B cell (primary cell): ENCODE measurements at regions not wholly inside any gene's neighbourhood (a gene's known extent, or its start where the extent isn't known, plus 50 kb on each side); places are given as distances from the start of the nearest gene placed in this dataset.

Source experiments
- ATAC-seq: fragments of 200-7000 bp; cut with Tn5 transposase; one replicate; pipeline ENCODE4 v1.10.0; 2021; ENCODE audit warnings: low read depth, mild to moderate bottlenecking, moderate number of reproducible peaks, moderate library complexity
- CTCF ChIA-PET: fragments of 350-600 bp; sonication (Branson Sonifier 250); formaldehyde crosslinking; loops from one replicate; lab custom pipeline; 2021; ENCODE audit warnings: antibody characterized with exemption, inconsistent platforms; lab: Charles Lee
- POLR2A ChIA-PET: fragments of 350-600 bp; sonication (Branson Sonifier 250); formaldehyde crosslinking; loops from one replicate; lab custom pipeline; 2021; ENCODE audit warnings: antibody characterized with exemption; lab: Charles Lee
- DNase-seq: peaks from one replicate; pipeline ENCODE4 v3.0.0; 2013
- H2AFZ ChIP-seq: 2 replicates; pipeline ENCODE4 v1.6.1; 2012; ENCODE audit warnings: mild to moderate bottlenecking, low read depth, low read length; ENCODE audit not compliant: insufficient read depth, poor library complexity, severe bottlenecking
- H3K27ac ChIP-seq, 2 donors: 1 replicate in 1 of 2; 2 replicates in 1 of 2; pipeline ENCODE4 v1.5.1; 2012 to 2013; ENCODE audit warnings: low read length in 2 of 2, mild to moderate bottlenecking in 2 of 2, moderate library complexity in 1 of 2
- H3K27me3 ChIP-seq, 4 experiments: fragments of 200-600 bp in 1 of 4; sonication (generic) in 1 of 4; replicated peaks in 1 of 4; 1 replicate in 2 of 4; 2 replicates in 2 of 4; pipeline versions ENCODE4 v1.6.1 to v1.7.0; 2013 to 2016; ENCODE audit warnings: low read length in 3 of 4, mild to moderate bottlenecking in 2 of 4, mixed read lengths in 1 of 4, moderate library complexity in 1 of 4; ENCODE audit not compliant: insufficient read depth in 4 of 4, control insufficient read depth in 3 of 4; ENCODE audit errors: control extremely low read depth in 1 of 4
- H3K36me3 ChIP-seq, 2 experiments: replicated peaks in 1 of 2; 1 replicate in 1 of 2; 2 replicates in 1 of 2; pipeline versions ENCODE4 v1.6.1 to v1.7.1; 2013; ENCODE audit warnings: low read length in 1 of 2; ENCODE audit not compliant: insufficient read depth in 2 of 2, control insufficient read depth in 1 of 2; ENCODE audit errors: control extremely low read depth in 1 of 2, extremely low read depth in 1 of 2
- H3K4me1 ChIP-seq, 2 donors: fragments of 200-600 bp in 1 of 2; sonication (generic) in 1 of 2; 1 replicate in 1 of 2; 2 replicates in 1 of 2; pipeline versions ENCODE4 v1.5.1 to v1.6.1; 2013 to 2017; ENCODE audit warnings: low read length in 2 of 2; ENCODE audit not compliant: control insufficient read depth in 2 of 2, insufficient read depth in 2 of 2
- H3K4me2 ChIP-seq: replicated peaks from 2 replicates; pipeline ENCODE3; 2012; ENCODE audit warnings: mild to moderate bottlenecking, low read depth, low read length; ENCODE audit not compliant: poor library complexity, severe bottlenecking
- H3K4me3 ChIP-seq, 5 experiments: fragments of 200-600 bp in 1 of 5; sonication (generic) in 1 of 5; 1 replicate in 3 of 5; 2 replicates in 2 of 5; pipeline versions ENCODE4 v1.5.1 to v1.7.0; 2011 to 2016; ENCODE audit warnings: low read length in 4 of 5, mild to moderate bottlenecking in 4 of 5, low read depth in 2 of 5, control low read depth in 1 of 5, moderate library complexity in 1 of 5; ENCODE audit not compliant: insufficient read depth in 1 of 5; ENCODE audit errors: control extremely low read depth in 1 of 5, extremely low read depth in 1 of 5
- H3K79me2 ChIP-seq: fragments of 200-600 bp; sonication (generic); one replicate; pipeline ENCODE4 v1.6.0; 2016; ENCODE audit warnings: low read length; ENCODE audit not compliant: control insufficient read depth, insufficient read depth
- H3K9ac ChIP-seq: fragments of 200-600 bp; sonication (generic); 2 replicates; pipeline ENCODE4 v1.6.1; 2017; ENCODE audit warnings: mild to moderate bottlenecking, low read length, moderate library complexity
- H3K9me3 ChIP-seq, 3 donors: one replicate each; pipeline versions ENCODE4 v1.6.1 to v1.7.1; 2013; ENCODE audit warnings: low read length in 2 of 3; ENCODE audit not compliant: control insufficient read depth in 2 of 3, insufficient read depth in 1 of 3; ENCODE audit errors: control extremely low read depth in 1 of 3
- H4K20me1 ChIP-seq: 2 replicates; pipeline ENCODE4 v1.6.0; 2012; ENCODE audit warnings: mild to moderate bottlenecking, low read length; ENCODE audit not compliant: insufficient read depth, control insufficient read depth, poor library complexity, severe bottlenecking
- H3K27ac Mint-ChIP-seq: one replicate; pipeline ENCODE4 v1.8.0; 2021; ENCODE audit warnings: mixed read lengths
- H3K27me3 Mint-ChIP-seq: one replicate; pipeline ENCODE4 v1.8.0; 2021; ENCODE audit warnings: mixed read lengths
- H3K4me1 Mint-ChIP-seq: one replicate; pipeline ENCODE4 v1.8.0; 2021; ENCODE audit warnings: mixed read lengths
- H3K4me3 Mint-ChIP-seq: one replicate; pipeline ENCODE4 v1.8.0; 2021; ENCODE audit warnings: mixed read lengths
- H3K9me3 Mint-ChIP-seq: one replicate; pipeline ENCODE4 v1.8.0; 2022; ENCODE audit warnings: mixed read lengths; ENCODE audit not compliant: insufficient read depth
- CTCF ChIP-seq: fragments of 200-600 bp; IDR thresholded peaks from one replicate; pipeline ENCODE4 v1.8.0; 2022; ENCODE audit warnings: antibody characterized with exemption, mild to moderate bottlenecking
- EZH2 ChIP-seq: IDR thresholded peaks from 2 replicates; pipeline ENCODE4 v1.6.1; 2012; ENCODE audit warnings: borderline replicate concordance, low read depth, mild to moderate bottlenecking, moderate library complexity, low read length; ENCODE audit not compliant: insufficient read depth, poor library complexity, severe bottlenecking
- WGBS: methylation state at CpG from one replicate; pipeline ENCODE4 v1.1.5; 2013; ENCODE audit warnings: missing lambda C conversion rate; ENCODE audit not compliant: insufficient coverage; 5-methylcytosine and 5-hydroxymethylcytosine counted together
- intact Hi-C: fragments of 100-400 bp; cut with micrococcal nuclease; formaldehyde crosslinking; loops from one replicate; pipeline ENCODE4 v1.10.0; 2022

GRCh38 chr4:53916431-53916889 lies 147.9 kb downstream of the CHIC2 start:
- intact Hi-C loops: no loop called here
- H3K4me1 ChIP-seq: no peaks in the 10 kb centered on the region
- no peak overlapping the region for H3K4me2 ChIP-seq
- H3K4me3 ChIP-seq: no peak overlapping the region
- no peak overlapping the region for H3K27ac ChIP-seq
- peaks cover 0 to 3% (median 0%) of the 10 kb centered on the region in 4 experiments for H3K27me3 ChIP-seq
- Mint-ChIP-seq H3K27ac (no peak overlapping the region), H3K27me3 (peaks cover 27% of the 10 kb centered on the region), H3K9me3 (no peaks in the 10 kb centered on the region), H3K4me1 (no peaks in the 10 kb centered on the region), H3K4me3 (no peak overlapping the region)
- TF ChIP-seq EZH2 (no peak), CTCF (no peak)
- H3K36me3 ChIP-seq: no peaks in the 10 kb centered on the region
- no peak overlapping the region for H2AFZ ChIP-seq
- ATAC-seq: no peak
- DNase-seq: no peak
- CTCF ChIA-PET: interaction anchor here (0.5 to 2.6 kb wide), 3 partner anchors 14 to 318 kb away, joined by 3 to 9 read pairs (median 5); no protein-coding TSS in a partner anchor
- H3K9ac ChIP-seq: no peak overlapping the region
- POLR2A ChIA-PET: no interaction called here
- H4K20me1 ChIP-seq: no peaks in the 10 kb centered on the region
- H3K79me2 ChIP-seq: no peaks in the 10 kb centered on the region
- H3K9me3 ChIP-seq: no peaks in the 10 kb centered on the region

GRCh38 chr4:53914313-53915016 lies 149.9 kb downstream of the CHIC2 start:
- no peaks in the 10 kb centered on the region for H3K9me3 Mint-ChIP-seq
- H3K4me2 ChIP-seq: no peak overlapping the region
- no peak overlapping the region for H2AFZ ChIP-seq

More at GRCh38 chr4:53914313-53915016, 149.9 kb downstream of the CHIC2 start:
- DNase-seq (no peak), ATAC-seq (no peak)
- intact Hi-C loops: no loop called here
- H3K9ac ChIP-seq: no peak overlapping the region
- H3K79me2 ChIP-seq: no peaks in the 10 kb centered on the region
- no peak for TF ChIP-seq CTCF
- no peak for TF ChIP-seq EZH2
- ChIA-PET CTCF (interaction anchor here (0.6 to 2.0 kb wide), 7 partner anchors 8 to 1323 kb away, joined by 3 to 6 read pairs (median 4); no protein-coding TSS in a partner anchor), POLR2A (no interaction called here)
- Mint-ChIP-seq H3K4me3 (no peak overlapping the region), H3K27ac (no peak overlapping the region), H3K4me1 (no peaks in the 10 kb centered on the region), H3K27me3 (peaks cover 27% of the 10 kb centered on the region)
- no peaks in the 10 kb centered on the region for H3K4me1 ChIP-seq
- no peak overlapping the region for H3K4me3 ChIP-seq
- WGBS: 100% methylated on average over 1 of the region's 4 CpGs
- H4K20me1 ChIP-seq: no peaks in the 10 kb centered on the region
- no peaks in the 10 kb centered on the region for H3K9me3 ChIP-seq
- H3K27ac ChIP-seq: no peak overlapping the region
- no peaks in the 10 kb centered on the region for H3K36me3 ChIP-seq
- peaks cover 0 to 11% (median 0%) of the 10 kb centered on the region in 4 experiments for H3K27me3 ChIP-seq
